ENCODE measurements at regions not wholly inside any gene's neighbourhood (a gene's known extent, or its start where the extent isn't known, plus 50 kb on each side); places are given as distances from the start of the nearest gene placed in this dataset.

DNA sequence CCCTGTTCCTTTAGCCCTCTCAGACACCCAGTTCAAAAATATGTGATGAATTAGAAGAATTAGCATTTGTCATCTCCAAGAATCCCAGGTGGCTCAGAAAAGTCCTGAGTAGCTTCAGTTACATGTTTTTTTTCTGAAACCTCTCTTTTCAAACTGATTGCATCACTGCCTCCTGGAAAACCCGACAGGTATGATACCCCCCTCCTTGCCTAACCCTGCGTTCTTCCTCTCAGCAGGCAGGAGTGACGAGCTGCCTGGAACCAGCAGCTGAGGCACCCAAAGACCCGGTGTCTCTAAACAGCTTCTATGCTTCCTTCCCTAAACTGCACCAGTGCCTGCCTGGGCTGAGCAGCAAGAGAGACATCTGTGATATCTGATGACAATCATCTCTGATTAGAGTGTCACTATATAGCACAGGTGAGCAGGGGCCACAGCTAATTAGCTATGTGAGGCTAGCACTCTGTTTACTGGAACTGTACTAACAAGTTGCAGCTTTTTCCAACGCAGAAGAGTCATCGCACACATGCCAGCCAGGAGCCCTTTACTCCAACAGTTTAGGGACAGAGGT lies 376.4 kb upstream of the ATP5MC3 start:
- intact Hi-C loops (cut with DNase I; ENCODE audit: low total_unique reads) = no loop called here
- TF ChIP-seq, protein P1, sequence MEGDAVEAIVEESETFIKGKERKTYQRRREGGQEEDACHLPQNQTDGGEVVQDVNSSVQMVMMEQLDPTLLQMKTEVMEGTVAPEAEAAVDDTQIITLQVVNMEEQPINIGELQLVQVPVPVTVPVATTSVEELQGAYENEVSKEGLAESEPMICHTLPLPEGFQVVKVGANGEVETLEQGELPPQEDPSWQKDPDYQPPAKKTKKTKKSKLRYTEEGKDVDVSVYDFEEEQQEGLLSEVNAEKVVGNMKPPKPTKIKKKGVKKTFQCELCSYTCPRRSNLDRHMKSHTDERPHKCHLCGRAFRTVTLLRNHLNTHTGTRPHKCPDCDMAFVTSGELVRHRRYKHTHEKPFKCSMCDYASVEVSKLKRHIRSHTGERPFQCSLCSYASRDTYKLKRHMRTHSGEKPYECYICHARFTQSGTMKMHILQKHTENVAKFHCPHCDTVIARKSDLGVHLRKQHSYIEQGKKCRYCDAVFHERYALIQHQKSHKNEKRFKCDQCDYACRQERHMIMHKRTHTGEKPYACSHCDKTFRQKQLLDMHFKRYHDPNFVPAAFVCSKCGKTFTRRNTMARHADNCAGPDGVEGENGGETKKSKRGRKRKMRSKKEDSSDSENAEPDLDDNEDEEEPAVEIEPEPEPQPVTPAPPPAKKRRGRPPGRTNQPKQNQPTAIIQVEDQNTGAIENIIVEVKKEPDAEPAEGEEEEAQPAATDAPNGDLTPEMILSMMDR (IDR thresholded peaks at IDR 0.05) = no peak
- Histone ChIP-seq H3K9me3 (no peaks in the 10 kb centered on the region), H3K27me3 (no peaks in the 10 kb centered on the region), H3K4me1 (no peaks in the 10 kb centered on the region), H3K4me3 (no peak overlapping the region), H3K36me3 (no peaks in the 10 kb centered on the region), H3K27ac (no peak overlapping the region)
- DNase-seq = no peak

DNA sequence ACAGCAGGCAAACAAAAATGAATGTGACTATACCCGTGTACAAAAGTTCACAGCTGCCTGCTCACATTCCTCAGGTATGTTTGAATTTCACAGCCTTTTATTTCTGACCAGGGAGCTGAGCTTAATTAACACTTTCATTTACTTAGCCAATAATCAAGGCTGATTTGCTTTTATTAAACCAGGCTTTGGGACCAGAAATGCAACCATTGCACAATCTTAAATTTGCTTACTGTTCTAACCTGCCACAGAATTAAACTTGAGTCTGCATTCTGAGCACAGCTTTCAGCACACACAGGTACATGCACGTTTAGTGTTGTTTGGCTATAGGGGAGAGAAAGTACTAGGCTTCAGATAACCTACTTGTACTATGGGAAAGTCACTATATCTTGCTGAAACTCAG lies 372.4 kb upstream of the ATP5MC3 start:
- no peak overlapping the region for H3K4me3 ChIP-seq
- H3K27ac ChIP-seq = no peak overlapping the region
- no peak for DNase-seq
- H3K27me3 ChIP-seq = no peaks in the 10 kb centered on the region
- H3K9me3 ChIP-seq = no peaks in the 10 kb centered on the region
- intact Hi-C loops (cut with DNase I; ENCODE audit: low total_unique reads) = no loop called here
- TF ChIP-seq, protein P1 (IDR thresholded peaks at IDR 0.05) = no peak
- H3K4me1 ChIP-seq = no peaks in the 10 kb centered on the region
- H3K36me3 ChIP-seq = no peaks in the 10 kb centered on the region

DNA sequence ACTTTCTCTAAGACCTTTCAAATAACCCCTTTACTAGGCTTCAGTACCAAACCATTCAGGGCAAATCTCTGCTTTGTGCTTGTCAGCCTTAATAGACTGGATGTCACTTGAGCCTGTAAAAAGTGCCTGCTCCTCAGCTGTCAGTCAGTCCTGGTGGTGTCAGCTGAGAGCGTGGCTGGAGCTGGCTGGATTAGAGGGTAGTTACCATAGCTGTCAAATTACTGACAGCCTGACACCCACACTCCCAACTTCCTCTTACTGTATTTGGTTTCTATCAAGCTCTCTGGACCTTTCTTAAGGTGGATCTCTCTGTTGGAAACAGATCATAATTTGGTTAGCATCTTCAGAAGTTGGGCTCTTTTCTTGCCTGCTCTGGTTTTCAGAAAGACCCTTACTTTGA lies 371.4 kb upstream of the ATP5MC3 start:
- no peak for DNase-seq
- no peak overlapping the region for H3K27ac ChIP-seq

DNA sequence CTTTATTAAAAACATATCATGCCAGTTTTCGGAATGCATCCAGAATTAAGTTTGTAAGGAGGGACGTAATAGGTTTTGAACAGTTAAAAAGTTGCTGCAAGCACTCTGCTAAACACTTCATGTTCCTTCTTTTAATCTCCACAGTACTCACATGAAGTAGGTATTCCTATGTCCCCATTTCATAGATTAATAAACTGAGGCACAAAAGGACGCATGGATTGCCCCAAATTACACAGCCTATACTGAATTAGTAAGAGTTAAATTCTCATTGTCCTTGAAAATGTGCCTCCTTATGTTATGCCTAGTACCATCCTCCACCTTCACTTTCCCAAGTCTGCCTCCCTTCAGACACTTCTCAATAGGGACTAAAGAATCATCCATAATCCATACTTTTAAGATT lies 358.9 kb upstream of the ATP5MC3 start:
- intact Hi-C loops (cut with DNase I; ENCODE audit: low total_unique reads) = no loop called here
- TF ChIP-seq, protein P1 (IDR thresholded peaks at IDR 0.05) = no peak
- no peak overlapping the region for H3K27ac ChIP-seq
- H3K27me3 ChIP-seq = no peaks in the 10 kb centered on the region
- no peaks in the 10 kb centered on the region for H3K4me1 ChIP-seq
- H3K9me3 ChIP-seq = peaks cover 0 to 11% (median 3%) of the 10 kb centered on the region in 3 donors
- no peak for DNase-seq
- H3K4me3 ChIP-seq = no peak overlapping the region
- H3K36me3 ChIP-seq = no peaks in the 10 kb centered on the region

More for the DNA sequence above, 371.4 kb upstream of the ATP5MC3 start:
- no peaks in the 10 kb centered on the region for H3K27me3 ChIP-seq
- H3K4me1 ChIP-seq = no peaks in the 10 kb centered on the region
- no peaks in the 10 kb centered on the region for H3K9me3 ChIP-seq
- no peaks in the 10 kb centered on the region for H3K36me3 ChIP-seq
- intact Hi-C loops (cut with DNase I; ENCODE audit: low total_unique reads) = no loop called here
- H3K4me3 ChIP-seq = no peak overlapping the region
- TF ChIP-seq, protein P1 (IDR thresholded peaks at IDR 0.05) = no peak

DNA sequence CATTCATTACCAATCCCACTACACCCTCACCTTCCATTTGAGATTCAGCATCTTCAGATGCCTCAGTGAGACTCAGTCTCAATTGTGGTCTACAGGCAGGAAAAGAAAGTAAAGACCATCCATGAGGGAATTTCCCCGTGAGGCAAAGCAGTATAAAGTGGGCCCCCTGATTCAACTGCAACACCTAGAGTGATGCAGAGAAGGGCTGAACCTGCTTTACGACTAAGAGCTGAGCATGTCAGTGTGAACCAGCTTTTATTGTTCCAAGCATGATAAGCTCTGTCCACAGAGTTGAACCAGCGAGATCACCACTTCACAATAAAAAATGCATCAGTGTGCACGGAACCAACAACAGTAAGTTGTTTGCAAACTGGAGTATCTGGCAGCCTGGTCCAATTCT lies 357.6 kb upstream of the ATP5MC3 start:
- Histone ChIP-seq H3K27me3 (no peaks in the 10 kb centered on the region), H3K4me1 (no peaks in the 10 kb centered on the region), H3K4me3 (no peak overlapping the region), H3K36me3 (no peaks in the 10 kb centered on the region), H3K27ac (no peak overlapping the region), H3K9me3 (peaks cover 0 to 11% (median 4%) of the 10 kb centered on the region in 3 donors)
- DNase-seq = no peak
- intact Hi-C loops (cut with DNase I; ENCODE audit: low total_unique reads) = no loop called here
- TF ChIP-seq, protein P1 (IDR thresholded peaks at IDR 0.05) = no peak

DNA sequence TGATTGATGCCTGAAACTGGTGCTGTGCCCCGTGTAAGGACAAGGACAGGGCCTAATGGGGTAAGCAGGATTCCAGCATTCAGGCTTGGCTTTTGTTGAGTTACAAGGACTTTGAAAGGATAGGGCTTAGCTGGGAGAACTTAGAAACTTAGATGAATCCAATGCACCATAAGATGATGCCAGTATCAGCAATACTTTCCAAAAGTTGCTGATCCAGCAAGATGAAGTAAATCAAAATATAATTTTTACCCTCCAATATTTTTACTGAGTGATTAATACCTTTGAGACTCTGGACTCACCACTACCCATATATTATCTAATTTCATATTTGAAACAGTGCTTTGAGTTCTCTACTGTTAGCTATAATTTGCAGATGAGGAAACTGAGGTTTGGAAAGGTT lies 354.5 kb upstream of the ATP5MC3 start:
- Histone ChIP-seq H3K27ac (no peak overlapping the region), H3K4me1 (no peaks in the 10 kb centered on the region), H3K9me3 (peaks cover 0 to 5% (median 4%) of the 10 kb centered on the region in 3 donors), H3K4me3 (no peak overlapping the region), H3K36me3 (no peaks in the 10 kb centered on the region), H3K27me3 (no peaks in the 10 kb centered on the region)
- TF ChIP-seq, protein P1 (IDR thresholded peaks at IDR 0.05) = no peak
- intact Hi-C loops (cut with DNase I; ENCODE audit: low total_unique reads) = no loop called here
- DNase-seq = no peak

Data from tibial artery (tissue), 4 donors.